Suppressor macrophage (primary cell): ENCODE measurements at regions not wholly inside any gene's neighbourhood (a gene's known extent, or its start where the extent isn't known, plus 50 kb on each side); places are given as distances from the start of the nearest gene placed in this dataset.

Experiments
- DNase-seq, 4 experiments: peaks; one replicate each; pipeline ENCODE4 v3.0.0-alpha.2; 2020 to 2022

DNA sequence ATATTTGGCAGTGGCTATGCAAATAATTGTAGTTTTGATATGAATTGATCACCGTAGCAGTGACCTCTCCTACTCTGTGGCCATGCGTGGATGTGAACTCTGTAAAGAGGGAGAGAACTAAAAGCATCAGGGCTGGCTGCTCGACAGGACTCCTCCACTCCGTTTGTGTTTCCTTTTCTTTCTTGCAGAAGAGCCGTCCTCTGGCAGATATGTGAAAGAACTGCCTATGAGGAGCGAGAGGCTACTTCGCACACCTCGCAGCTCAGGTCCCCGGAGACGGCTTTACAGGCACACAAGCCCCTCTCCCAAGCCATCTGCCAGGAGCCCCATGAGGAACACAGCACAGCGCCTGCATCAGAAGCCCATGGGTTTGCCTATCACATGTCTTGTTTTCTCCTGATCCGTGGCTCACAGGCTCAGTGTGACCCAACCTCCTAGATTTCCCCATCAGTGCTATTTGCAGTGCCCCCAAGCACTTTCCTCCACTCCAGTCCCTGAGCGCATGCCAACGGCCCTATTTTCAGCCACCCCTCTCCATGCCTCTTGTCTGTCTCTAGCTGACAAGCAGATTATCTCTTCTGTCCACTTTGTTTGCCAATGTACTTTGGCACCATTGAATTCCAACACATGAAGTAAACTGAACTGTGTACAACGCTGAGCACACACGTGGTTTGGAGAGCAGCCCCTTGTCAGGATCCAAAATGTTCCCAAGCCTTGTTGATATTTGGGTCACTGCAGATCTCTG, 164.3 kb upstream of the AKR1E2 start:
- DNase-seq, result no peak

DNA sequence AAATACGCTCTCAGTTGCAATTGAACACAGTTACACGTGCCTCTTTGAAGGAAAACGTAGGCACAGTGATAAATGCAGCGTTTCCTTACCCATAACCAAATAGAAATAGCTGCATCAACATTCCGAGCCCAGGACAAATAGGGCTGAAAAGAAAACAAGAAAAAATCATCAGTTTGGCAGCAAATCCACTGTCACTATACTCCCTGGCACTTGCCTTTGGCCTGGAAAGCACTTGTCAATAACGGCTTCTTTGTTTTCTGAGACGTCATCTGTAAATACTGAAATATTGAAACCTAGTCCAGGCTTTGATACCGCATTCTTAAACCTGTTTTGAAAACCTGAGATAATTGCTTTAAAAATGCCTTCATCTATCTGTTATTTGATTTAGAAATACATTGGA, 167.2 kb upstream of the AKR1E2 start:
- DNase-seq, result no peak

DNA sequence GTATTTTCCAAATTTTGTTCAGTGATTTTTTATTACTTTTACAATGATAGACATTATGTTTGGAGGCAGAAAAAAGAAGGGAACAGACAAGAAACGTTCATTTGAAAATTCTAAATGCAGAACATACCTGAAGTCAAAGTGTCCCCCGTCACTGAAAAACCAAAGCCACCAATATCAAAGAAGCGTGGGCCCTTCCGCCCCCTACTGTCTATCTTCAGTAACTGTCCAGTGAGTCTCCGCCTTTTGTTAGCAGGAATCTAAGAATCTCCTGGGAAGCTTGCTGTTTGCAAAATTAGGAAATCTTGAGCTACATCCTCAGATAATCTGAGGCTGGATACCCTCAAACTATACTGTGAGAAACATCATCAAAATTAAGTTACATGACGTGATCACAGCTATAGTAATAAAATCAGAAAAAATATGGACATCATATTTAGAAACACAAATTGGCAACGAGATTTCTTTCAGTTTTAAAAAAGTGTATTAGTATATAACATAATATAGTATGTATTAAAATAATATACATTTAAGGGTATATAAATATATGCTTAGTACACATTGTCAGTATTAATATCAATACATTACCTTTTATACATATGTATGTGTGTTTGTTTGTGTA, 169.3 kb upstream of the AKR1E2 start:
- DNase-seq, result peak; percentile 66 to 81 (median 70)

DNA sequence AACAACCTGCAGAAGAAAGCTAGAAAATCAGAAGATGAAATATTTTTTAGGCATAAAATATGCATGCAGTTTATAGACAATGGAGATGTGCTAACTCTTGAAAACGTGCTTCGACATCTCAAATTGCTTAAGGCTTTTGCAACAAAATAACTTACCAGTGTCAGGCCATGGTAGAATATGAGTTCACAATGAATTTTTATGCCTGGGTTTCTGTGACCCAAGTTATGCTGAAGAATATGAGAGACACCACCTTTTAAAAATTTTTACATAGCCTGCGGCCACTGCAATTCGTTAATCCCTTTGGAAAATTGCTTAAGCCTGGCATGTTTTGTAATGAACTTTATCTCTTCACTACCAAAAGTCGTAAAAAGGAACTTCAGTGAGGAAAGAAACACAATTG, 170.1 kb upstream of the AKR1E2 start:
- DNase-seq, result no peak

DNA sequence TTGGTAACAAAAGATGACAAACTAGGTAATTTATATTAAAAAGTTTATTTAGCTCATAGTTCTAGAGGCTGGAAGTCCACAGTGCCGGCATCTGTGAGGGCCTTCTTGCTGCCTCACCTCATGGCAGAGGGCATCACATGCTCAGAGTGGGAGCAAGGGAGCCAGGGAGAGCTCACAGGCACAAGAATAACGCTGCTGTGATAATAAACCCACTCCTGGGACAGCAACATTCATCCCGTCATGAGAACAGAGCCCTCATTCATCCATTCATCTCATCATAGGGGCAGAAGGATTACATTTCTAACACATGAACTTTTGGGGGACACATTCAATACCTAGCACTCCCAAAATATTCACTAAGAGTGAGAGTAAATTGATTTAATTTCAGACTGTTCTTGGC, 170.6 kb upstream of the AKR1E2 start:
- no peak for DNase-seq

DNA sequence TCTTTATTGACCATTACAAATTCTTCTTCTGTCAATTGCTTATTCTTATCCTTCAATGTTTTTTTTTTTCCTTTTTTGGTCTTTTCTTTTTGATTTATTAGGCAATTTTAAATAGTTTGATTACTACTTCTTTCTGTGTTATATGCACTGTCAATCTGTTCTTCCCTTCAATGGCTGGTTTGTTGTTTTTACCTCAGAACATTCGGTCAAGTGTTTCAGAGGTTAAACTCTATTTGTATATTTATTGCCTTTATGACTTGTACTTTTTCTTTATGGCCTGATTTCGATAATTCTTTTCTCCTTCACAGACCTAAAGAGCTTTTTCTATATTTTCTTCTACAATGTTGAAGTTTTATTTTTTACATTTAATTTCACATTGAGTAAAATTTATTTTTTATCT, 171.5 kb upstream of the AKR1E2 start:
- DNase-seq, result no peak

DNA sequence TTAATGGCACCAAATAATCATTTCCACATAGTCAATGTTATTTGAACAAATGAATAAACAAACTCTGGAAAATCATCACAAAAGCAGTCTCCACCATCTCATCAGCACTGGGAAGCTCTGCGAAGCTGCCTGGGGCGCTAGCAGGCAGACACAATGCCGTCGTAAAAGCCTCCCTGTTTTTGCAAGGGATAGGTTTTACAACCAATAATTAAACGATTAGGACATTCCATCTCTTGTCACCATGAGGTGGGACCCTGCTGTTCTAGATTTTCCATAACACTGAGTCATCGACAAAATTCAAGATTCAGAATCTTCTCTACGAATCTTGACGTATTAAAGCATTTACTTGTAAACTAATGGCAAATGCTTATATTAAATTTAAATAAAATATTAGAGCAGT, 172.8 kb upstream of the AKR1E2 start:
- no peak for DNase-seq

DNA sequence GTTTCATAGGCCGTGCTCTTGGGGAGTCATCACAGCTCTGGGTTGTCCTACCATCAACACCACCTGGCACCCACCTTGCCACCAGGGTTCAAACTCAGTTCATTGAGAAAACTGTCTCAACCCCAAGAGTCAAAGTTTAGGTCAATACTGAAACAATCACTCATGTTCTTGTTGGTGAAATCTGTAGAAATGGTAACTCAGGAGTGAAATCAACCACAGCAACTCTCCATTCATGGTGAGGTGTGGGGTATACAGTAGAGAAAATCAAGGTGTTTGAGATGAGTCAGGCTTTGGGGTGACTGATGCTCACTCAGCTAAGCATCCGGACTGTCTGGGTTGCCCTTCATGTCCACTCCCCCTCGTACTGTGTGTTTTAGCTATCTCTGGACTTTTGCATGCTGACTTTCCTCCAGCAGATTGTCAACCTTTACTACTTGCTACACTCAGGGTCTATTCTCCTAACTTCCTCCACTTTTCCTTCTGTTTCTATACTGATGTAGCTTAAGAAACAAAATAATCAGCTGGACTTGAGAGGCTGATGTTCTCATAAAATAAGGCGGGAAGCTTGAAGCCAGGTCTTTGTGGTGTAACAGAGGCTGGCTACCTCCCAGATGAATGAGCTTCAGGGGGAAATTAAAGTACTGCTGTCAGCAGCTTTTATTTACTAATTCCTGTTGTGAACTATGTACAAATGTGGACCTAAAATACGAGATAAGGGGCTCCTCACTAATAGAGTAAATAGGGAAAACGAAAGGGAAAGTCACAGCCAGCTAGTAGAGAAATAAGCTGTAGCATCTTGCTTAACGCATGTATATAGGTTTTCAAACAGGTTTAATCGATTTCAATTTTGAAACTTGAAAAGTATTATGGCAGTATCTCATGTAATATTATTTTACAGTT, 173.6 kb upstream of the AKR1E2 start:
- no peak for DNase-seq

DNA sequence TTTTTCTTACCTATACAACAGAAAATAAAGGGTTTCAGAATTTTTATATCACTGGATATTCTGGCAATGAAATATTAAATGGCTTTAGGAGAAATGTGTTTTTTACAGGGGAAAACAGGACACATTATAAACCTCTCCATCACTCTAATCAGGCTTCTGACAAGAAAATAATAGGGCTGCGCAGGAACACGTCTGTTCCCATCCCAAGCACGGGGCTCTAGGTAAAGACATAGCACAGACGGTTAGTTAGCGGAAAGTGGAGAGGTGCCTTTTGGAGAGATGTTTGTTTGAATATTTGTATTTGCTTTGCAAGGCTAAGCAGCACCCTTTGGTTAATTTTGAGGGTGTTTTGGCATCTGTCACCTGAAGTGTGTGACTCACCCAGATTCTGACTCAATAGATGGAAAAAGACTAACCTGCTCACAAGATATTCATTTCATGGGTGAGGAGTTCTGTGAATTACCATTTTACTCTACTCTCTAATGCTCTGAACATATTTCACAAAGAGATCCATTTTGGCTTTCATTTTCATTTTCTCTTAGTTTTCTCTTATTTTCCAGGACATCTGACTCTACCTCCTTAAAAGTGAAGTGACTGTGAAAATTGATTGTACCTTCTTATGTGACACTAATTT, 174.5 kb upstream of the AKR1E2 start:
- DNase-seq, result no peak

DNA sequence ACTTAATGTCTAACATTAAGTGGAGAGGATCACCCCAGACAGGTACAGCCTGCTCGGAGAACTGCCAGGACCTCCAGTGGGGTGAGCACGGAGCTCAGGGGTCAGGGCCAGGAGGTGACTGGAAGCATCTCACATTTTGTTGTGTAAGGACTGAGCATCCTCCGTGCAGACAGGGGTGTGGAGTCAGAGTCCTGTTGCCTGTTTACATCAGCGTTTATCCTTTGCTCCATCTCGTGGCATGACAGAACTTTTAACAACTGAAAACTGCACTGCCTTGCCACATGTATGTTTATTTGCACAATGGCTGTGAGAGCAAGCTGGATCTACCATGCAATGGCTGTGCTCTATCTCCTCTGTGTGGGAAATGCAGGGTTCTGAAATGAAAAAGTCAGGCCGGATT, 175.4 kb upstream of the AKR1E2 start:
- DNase-seq, result no peak

DNA sequence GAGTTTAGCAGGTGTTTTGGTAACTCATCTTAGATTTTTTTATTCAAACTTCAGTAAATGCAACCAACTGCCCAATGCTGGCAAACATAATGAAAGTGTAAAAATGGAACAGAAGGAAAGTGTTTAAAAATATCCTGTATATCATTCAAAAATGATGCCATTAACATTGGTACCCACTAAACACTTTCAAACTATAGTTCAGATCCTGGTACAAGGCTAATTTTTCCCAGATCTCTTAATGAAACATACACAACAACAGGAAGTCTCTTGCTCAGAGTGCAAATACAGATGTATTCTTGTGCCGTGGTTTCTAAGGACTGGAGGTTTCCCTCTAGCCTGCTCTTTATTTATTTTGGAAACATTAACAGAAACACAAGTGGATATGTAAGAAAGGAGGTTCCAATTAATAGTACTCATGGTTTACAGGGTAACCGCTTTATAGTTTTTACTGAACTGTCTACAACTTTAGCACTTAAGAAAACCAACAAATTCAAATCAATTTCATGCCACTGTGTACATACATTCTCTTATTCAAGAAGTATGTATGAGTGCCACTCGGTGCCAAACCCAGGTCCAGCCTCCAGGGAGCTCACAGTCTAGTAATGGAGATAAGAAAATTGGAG, 176.0 kb upstream of the AKR1E2 start:
- DNase-seq, result no peak

DNA sequence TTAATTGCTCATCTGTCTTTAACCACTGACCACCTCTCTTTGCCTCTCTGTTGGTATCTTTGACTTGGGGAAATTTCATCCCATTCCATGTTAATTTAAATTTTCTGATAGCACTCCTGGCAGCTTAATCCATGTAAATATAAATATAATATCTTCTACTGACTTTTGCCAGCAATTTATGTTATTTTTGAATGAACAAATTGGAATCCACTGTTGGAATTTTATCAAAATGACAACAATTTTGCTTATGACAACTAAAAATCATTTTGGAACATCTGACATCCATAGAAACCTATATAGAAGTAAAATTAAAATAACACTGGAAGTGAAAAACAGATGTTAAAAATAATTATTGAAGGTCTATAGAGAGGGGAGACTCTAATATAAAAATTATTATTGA, 176.5 kb upstream of the AKR1E2 start:
- DNase-seq, result no peak

DNA sequence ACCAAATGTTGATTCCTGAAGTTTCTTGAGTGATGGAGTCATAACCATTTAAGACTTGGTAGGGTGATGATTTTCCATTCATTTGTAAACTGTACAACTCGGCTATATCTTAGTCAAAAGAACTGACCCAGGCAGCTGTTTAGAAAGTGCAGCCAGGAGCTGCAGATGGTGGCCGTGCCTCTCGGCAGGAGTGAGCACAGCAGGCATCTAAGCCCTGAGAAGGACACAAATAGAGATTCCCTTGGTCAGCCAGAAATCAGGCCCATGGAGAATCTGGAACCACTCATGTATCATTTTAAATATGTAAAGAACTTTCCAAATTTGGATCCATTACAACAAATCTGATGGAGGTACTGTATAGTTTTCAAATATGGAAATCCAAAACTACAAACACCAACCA, 177.0 kb upstream of the AKR1E2 start:
- no peak for DNase-seq

DNA sequence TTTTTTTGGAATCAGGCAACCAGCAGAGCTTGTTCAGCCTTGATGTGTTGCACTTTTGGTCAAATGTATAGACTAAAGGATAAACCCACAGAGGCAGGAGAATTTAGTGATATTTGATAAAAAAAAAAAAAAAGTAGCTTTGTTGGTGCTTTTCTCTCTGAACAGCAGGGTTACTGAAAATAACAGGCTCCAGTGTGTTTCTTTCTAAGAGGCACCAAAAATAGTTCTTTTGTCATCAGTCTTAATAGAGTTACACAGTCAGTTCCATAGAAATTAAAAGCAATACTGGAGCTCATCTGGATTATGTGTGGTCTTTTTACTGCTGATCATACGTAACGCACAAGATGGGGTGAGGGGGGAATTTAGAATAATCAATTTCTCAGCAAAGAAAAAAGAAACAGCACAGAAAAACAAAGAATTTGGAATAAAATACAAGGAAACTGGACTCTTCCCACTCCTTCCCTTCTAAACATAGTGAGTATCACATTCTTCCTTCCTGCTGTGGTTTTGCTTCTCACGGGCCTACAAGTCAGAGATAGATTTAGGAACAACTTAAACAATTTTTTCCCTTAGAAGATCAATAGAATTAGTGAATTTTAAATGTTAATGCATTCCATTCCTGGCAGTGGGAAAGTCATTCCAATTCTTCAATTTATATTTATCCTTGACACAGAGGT, 178.8 kb upstream of the AKR1E2 start:
- DNase-seq, result peak in 3 of 4 experiments; percentile 4 to 31 (median 21)

DNA sequence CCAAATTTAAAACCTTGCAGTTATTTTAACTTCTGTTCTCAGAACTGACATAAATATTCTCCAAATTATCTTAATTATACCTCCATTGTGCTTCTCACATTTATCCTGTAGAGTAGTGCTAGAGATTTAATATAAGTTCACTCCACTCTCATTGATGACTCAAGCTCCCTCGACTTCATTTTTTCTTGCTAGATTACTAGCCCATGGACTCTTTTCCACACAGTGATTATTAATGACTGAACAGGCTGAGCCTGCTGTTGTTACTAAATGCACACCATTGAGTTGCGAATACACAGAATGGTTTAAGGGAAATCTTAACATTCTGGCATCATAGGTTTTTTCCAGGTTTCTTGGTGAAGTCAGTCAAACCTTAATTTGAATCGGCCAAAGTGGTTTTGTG, 179.5 kb upstream of the AKR1E2 start:
- DNase-seq, result no peak

DNA sequence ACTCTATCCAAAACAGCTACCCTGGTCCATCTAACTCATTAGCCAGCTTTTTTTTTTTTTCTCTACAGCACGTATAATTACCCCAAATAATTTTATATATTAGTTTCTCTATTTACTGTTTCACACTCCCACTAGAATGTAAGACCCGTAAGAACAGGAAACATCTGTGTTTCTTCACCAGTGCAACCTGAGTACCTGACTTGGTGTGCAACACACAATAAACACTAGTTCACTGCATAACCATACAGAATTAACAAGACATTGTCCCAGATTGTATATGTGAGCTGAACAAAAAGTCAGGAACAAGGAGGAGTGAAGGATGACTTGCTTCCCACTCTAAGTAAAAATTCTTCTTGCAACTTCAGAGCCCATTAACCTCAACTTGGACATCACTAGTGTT, 180.2 kb upstream of the AKR1E2 start:
- no peak for DNase-seq

DNA sequence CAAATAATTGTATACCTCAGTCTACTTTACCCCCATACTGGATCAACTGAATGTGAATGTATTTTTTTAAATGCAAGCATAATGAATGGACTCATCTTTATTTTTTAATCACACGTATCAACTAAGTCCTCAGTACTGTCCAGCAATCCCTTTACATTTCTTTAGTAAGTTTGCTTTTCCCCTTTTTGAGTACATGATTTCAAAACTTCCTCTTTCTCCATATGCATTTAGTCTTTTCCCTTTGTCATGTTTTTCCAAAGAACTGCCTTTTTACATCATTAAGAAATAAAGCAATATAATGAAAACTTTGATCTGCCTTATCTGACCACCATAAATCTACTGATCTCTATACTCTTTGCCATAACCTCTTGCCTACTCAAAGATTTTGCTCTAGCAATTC, 182.5 kb upstream of the AKR1E2 start:
- peak in 2 of 4 experiments; percentile 63 to 72 for DNase-seq

DNA sequence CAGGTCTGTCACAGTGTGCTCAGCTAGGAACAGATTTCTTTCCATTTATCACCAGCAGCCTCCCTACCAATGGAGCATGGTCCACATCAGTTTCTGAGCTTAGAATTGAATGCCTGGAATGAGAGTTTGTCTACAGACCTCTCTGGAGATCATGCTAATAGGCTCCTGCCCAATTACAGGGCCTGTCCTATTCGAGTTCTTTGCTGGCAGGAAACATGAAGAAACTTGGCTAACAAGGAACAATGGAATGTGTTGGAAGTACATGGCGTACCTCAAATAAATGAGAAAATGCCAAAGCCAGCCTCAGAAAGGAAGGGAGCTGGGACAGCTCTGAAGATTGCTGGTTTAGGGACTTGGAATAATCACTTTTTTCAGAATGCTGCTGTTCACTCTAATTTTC, 186.0 kb upstream of the AKR1E2 start:
- DNase-seq, result no peak

DNA sequence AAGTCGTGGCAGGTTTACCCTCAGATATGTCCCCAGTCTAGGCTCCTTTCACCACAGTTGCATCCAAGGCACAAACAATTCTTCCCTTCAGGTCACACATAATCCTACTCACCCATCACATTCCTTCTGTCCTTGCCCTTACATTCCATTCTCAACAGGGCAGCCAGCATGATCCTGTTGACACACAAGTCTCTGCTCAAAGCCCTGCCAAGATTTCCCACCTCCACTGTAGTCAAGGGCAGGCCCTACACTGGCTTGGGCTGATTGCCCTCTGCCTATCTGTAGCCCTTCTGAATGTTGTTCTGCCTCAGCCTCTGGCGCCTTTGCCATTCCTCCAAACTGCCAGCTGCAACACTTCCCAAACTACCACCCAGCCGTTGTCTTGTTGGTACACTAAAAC, 187.9 kb upstream of the AKR1E2 start:
- DNase-seq, result no peak

DNA sequence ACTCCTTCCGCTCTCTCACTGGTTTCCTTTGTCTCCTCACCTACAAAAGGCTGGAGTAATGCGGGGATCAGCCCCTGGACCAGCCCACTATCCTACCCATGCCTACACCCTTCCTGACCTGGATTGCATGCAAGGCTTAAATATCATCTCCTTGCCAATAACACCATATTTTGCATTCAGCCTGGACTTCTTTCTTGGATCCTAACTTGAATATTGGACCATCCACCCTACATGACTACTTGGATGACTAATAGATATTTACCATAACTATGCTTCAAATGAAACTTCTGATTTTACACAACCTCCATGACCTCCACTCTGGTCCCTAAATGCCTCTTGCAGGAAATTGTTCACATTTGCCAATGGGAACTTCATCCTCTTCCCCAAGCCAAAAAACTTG, 188.3 kb upstream of the AKR1E2 start:
- DNase-seq, result no peak

DNA sequence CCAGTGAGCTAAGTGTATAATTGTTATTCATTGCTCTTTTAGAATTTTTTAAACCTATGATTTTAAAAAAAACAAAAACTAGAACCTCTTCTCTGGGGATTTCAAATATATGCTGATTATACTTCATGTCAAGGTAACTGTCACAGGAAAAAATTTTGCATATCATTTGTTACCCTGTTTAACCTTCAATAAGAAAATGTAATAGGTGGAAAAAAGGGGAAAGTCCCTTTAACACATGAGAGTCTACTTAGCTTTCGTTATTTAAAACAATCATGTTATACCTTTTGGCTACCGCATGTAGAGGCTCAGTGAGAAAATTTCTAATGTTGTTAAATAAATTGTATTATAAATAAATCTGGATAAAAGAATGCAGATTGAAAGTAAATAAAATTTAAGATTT, 190.1 kb upstream of the AKR1E2 start:
- no peak for DNase-seq

DNA sequence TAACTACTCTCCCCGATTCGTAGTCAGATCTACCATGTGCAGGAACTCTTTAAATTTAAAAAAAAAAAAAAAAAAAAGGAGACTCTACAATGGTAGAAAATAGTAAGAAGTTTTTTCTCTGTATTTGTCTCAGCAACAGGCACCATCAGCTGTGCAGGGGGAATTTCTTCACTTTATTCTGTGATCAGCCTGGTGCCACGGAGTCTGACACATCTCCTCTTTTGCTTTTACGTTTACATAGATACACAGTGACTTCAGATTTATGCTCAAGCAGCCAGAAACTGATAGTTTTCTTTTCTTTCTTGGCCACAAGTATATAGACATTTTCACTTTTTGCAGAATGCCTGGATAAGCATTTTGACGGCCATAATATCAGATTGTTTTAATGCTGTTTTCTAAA, 190.6 kb upstream of the AKR1E2 start:
- DNase-seq, result no peak
